ENCODE measurements at regions not wholly inside any gene's neighbourhood (a gene's known extent, or its start where the extent isn't known, plus 50 kb on each side); places are given as distances from the start of the nearest gene placed in this dataset.

GRCh38 chr6:170124150-170124549, 166.7 kb downstream of the DLL1 start:
- no peak for TF ChIP-seq CTCF (IDR thresholded peaks at IDR 0.05; ENCODE audit: low read depth, low read length, poor library complexity, severe bottlenecking)
- TF ChIP-seq EZH2phosphoT487 (IDR thresholded peaks at IDR 0.05; ENCODE audit: borderline replicate concordance, low read length) = no peak
